Vagina (tissue), 2 donors: ENCODE measurements at regions not wholly inside any gene's neighbourhood (a gene's known extent, or its start where the extent isn't known, plus 50 kb on each side); places are given as distances from the start of the nearest gene placed in this dataset.

Experiments
- DNase-seq, 2 donors: peaks; one replicate each; pipeline ENCODE4 v3.0.0-alpha.2; 2017; ENCODE audit errors: extremely low spot score in 2 of 2
- H3K27ac ChIP-seq: fragments of 200-600 bp; sonication (generic); one replicate; pipeline ENCODE4 v1.5.1; 2019
- H3K27me3 ChIP-seq: fragments of 200-600 bp; sonication (generic); one replicate; pipeline ENCODE4 v1.5.1; 2019
- H3K36me3 ChIP-seq, 2 donors: fragments of 200-600 bp; sonication (generic); one replicate each; pipeline ENCODE4 v1.5.1; 2017 to 2019
- H3K4me1 ChIP-seq: fragments of 200-600 bp; sonication (generic); one replicate; pipeline ENCODE4 v1.5.1; 2019
- H3K4me3 ChIP-seq, 2 donors: fragments of 200-600 bp; sonication (generic); 1 replicate in 1 of 2; 2 replicates in 1 of 2; pipeline ENCODE4 v1.5.1; 2016 to 2019
- H3K9me3 ChIP-seq: fragments of 200-600 bp; sonication (generic); one replicate; pipeline ENCODE4 v1.5.1; 2019
- CTCF ChIP-seq, 3 experiments: fragments of 450-650 bp in 2 of 3; fragments of 200-600 bp in 1 of 3; sonication (generic) in 1 of 3; IDR thresholded peaks; one replicate each; pipeline ENCODE4 v1.5.1; 2017 to 2019; ENCODE audit warnings: antibody characterized with exemption in 3 of 3, mild to moderate bottlenecking in 2 of 3, moderate library complexity in 2 of 3
- POLR2A ChIP-seq, 2 donors: fragments of 450-650 bp; IDR thresholded peaks; one replicate each; pipeline ENCODE4 v1.6.1; 2017; ENCODE audit warnings: antibody characterized with exemption in 2 of 2, mild to moderate bottlenecking in 2 of 2, moderate library complexity in 2 of 2
- POLR2AphosphoS5 ChIP-seq, 2 donors: sonication (generic); formaldehyde crosslinking; IDR thresholded peaks; one replicate each; pipeline ENCODE4 v1.9.0; 2017; ENCODE audit warnings: antibody characterized with exemption in 2 of 2, mild to moderate bottlenecking in 2 of 2, low read depth in 1 of 2; ENCODE audit not compliant: insufficient read depth in 1 of 2
- intact Hi-C: fragments of 100-400 bp; cut with DNase I; formaldehyde crosslinking; loops from one replicate; pipeline ENCODE4 v1.15.1; 2023

GRCh38 chr5:56325039-56325438 lies 91.9 kb upstream of the ANKRD55 start:
- no peak overlapping the region for H3K27ac ChIP-seq
- H3K9me3 ChIP-seq, result no peaks in the 10 kb centered on the region
- DNase-seq, result no peak
- H3K36me3 ChIP-seq, result no peaks in the 10 kb centered on the region
- no peak for TF ChIP-seq CTCF (IDR thresholded peaks at IDR 0.05)
- TF ChIP-seq POLR2A (IDR thresholded peaks at IDR 0.05), result no peak
- TF ChIP-seq POLR2AphosphoS5 (IDR thresholded peaks at IDR 0.05; ENCODE audit: insufficient read depth in 1 of 2, low read depth in 1 of 2), result no peak
- no peaks in the 10 kb centered on the region for H3K27me3 ChIP-seq
- intact Hi-C loops, result no loop called here
- no peak overlapping the region for H3K4me3 ChIP-seq
- H3K4me1 ChIP-seq, result no peaks in the 10 kb centered on the region

- intact Hi-C loops, result no loop called here
- no peaks in the 10 kb centered on the region for H3K36me3 ChIP-seq
- H3K9me3 ChIP-seq, result no peaks in the 10 kb centered on the region
- TF ChIP-seq POLR2AphosphoS5 (IDR thresholded peaks at IDR 0.05; ENCODE audit: insufficient read depth in 1 of 2, low read depth in 1 of 2) (peak in 1 of 2 donors; percentile 61), POLR2A (IDR thresholded peaks at IDR 0.05) (no peak), CTCF (IDR thresholded peaks at IDR 0.05) (no peak)
- no peak overlapping the region for H3K27ac ChIP-seq
- peaks cover 10% of the 10 kb centered on the region for H3K4me1 ChIP-seq
- no peaks in the 10 kb centered on the region for H3K27me3 ChIP-seq
- no peak overlapping the region for H3K4me3 ChIP-seq
- DNase-seq, result no peak
Measured at GRCh38 chr5:56323505-56323904, 90.4 kb upstream of the ANKRD55 start.

- Histone ChIP-seq H3K9me3 (no peaks in the 10 kb centered on the region), H3K4me1 (peaks cover 10% of the 10 kb centered on the region), H3K4me3 (no peak overlapping the region), H3K27me3 (no peaks in the 10 kb centered on the region), H3K27ac (no peak overlapping the region), H3K36me3 (no peaks in the 10 kb centered on the region)
- no peak for TF ChIP-seq CTCF (IDR thresholded peaks at IDR 0.05)
- no peak for TF ChIP-seq POLR2AphosphoS5 (IDR thresholded peaks at IDR 0.05; ENCODE audit: insufficient read depth in 1 of 2, low read depth in 1 of 2)
- TF ChIP-seq POLR2A (IDR thresholded peaks at IDR 0.05), result no peak
- intact Hi-C loops, result no loop called here
- DNase-seq, result no peak
Measured at GRCh38 chr5:56322592-56322991, 89.5 kb upstream of the ANKRD55 start.

GRCh38 chr5:56321236-56321881 lies 88.2 kb upstream of the ANKRD55 start:
- intact Hi-C loops, result no loop called here
- no peak for DNase-seq
- Histone ChIP-seq H3K36me3 (no peaks in the 10 kb centered on the region), H3K9me3 (no peaks in the 10 kb centered on the region), H3K4me1 (peaks cover 10% of the 10 kb centered on the region), H3K4me3 (no peak overlapping the region), H3K27ac (no peak overlapping the region), H3K27me3 (no peaks in the 10 kb centered on the region)
- no peak for TF ChIP-seq CTCF (IDR thresholded peaks at IDR 0.05)
- TF ChIP-seq POLR2A (IDR thresholded peaks at IDR 0.05), result no peak
- no peak for TF ChIP-seq POLR2AphosphoS5 (IDR thresholded peaks at IDR 0.05; ENCODE audit: insufficient read depth in 1 of 2, low read depth in 1 of 2)

- intact Hi-C loops, result no loop called here
- Histone ChIP-seq H3K27me3 (no peaks in the 10 kb centered on the region), H3K36me3 (no peaks in the 10 kb centered on the region), H3K27ac (no peak overlapping the region), H3K4me1 (peaks cover 10% of the 10 kb centered on the region), H3K4me3 (no peak overlapping the region), H3K9me3 (no peaks in the 10 kb centered on the region)
- TF ChIP-seq CTCF (IDR thresholded peaks at IDR 0.05) (no peak), POLR2A (IDR thresholded peaks at IDR 0.05) (no peak), POLR2AphosphoS5 (IDR thresholded peaks at IDR 0.05; ENCODE audit: insufficient read depth in 1 of 2, low read depth in 1 of 2) (no peak)
- DNase-seq, result no peak
Measured at GRCh38 chr5:56320686-56321085, 87.6 kb upstream of the ANKRD55 start.
